Endodermal cell (in vitro differentiated cells): ENCODE measurements at regions not wholly inside any gene's neighbourhood (a gene's known extent, or its start where the extent isn't known, plus 50 kb on each side); places are given as distances from the start of the nearest gene placed in this dataset.

Experiments
- DNase-seq: peaks from one replicate; pipeline ENCODE4 v3.0.0-alpha.2; 2017
- H3K27ac ChIP-seq: 2 replicates; pipeline ENCODE4 v1.5.1; 2013; ENCODE audit warnings: mild to moderate bottlenecking, low read depth, low read length, moderate library complexity
- H3K27me3 ChIP-seq: 2 replicates; pipeline ENCODE4 v1.6.1; 2013; ENCODE audit warnings: mild to moderate bottlenecking, low read length, moderate library complexity; ENCODE audit not compliant: insufficient read depth, control insufficient read depth, poor library complexity, severe bottlenecking
- H3K36me3 ChIP-seq: 2 replicates; pipeline ENCODE4 v1.7.0; 2013; ENCODE audit warnings: mild to moderate bottlenecking, low read length, moderate library complexity; ENCODE audit not compliant: control insufficient read depth, insufficient read depth
- H3K4me1 ChIP-seq: one replicate; pipeline ENCODE4 v1.7.0; 2013; ENCODE audit warnings: low read length; ENCODE audit not compliant: control insufficient read depth, insufficient read depth
- H3K4me3 ChIP-seq: 2 replicates; pipeline ENCODE4 v1.5.1; 2013; ENCODE audit warnings: mild to moderate bottlenecking, low read length, moderate library complexity
- H3K9ac ChIP-seq: 2 replicates; pipeline ENCODE4 v1.6.1; 2013; ENCODE audit warnings: mild to moderate bottlenecking, low read length, moderate library complexity; ENCODE audit not compliant: poor library complexity, severe bottlenecking; ENCODE audit errors: extremely low read depth
- H3K9me3 ChIP-seq: 2 replicates; pipeline ENCODE4 v1.6.1; 2013; ENCODE audit warnings: mild to moderate bottlenecking, low read length, moderate library complexity; ENCODE audit not compliant: control insufficient read depth
- H3K27ac Mint-ChIP-seq: 2 replicates; pipeline ENCODE4 v1.8.0; 2020; ENCODE audit warnings: mixed read lengths
- H3K27me3 Mint-ChIP-seq: 2 replicates; pipeline ENCODE4 v1.8.0; 2021; ENCODE audit warnings: mild to moderate bottlenecking, mixed read lengths; ENCODE audit not compliant: insufficient read depth
- H3K36me3 Mint-ChIP-seq: 2 replicates; pipeline ENCODE4 v1.8.0; 2020; ENCODE audit warnings: low read depth, mixed read lengths
- H3K4me1 Mint-ChIP-seq: 2 replicates; pipeline ENCODE4 v1.8.0; 2020; ENCODE audit warnings: mixed read lengths
- H3K4me3 Mint-ChIP-seq: 2 replicates; pipeline ENCODE4 v1.8.0; 2020; ENCODE audit warnings: mild to moderate bottlenecking, moderate library complexity, mixed read lengths
- H3K9me3 Mint-ChIP-seq: 2 replicates; pipeline ENCODE4 v1.8.0; 2020; ENCODE audit warnings: mild to moderate bottlenecking, mixed read lengths
- CTCF ChIP-seq: fragments of 200-600 bp; sonication (generic); conservative IDR thresholded peaks from 2 replicates; pipeline ENCODE4 v1.5.0; 2021; ENCODE audit warnings: antibody characterized with exemption, mild to moderate bottlenecking
- WGBS, 2 experiments: methylation state at CpG; one replicate each; pipeline versions ENCODE4 v1.1.5 to v1.1.7; 2013; ENCODE audit warnings: missing lambda C conversion rate in 2 of 2, mixed read lengths in 1 of 2; ENCODE audit not compliant: insufficient coverage in 1 of 2, insufficient read length in 1 of 2; 5-methylcytosine and 5-hydroxymethylcytosine counted together

DNA sequence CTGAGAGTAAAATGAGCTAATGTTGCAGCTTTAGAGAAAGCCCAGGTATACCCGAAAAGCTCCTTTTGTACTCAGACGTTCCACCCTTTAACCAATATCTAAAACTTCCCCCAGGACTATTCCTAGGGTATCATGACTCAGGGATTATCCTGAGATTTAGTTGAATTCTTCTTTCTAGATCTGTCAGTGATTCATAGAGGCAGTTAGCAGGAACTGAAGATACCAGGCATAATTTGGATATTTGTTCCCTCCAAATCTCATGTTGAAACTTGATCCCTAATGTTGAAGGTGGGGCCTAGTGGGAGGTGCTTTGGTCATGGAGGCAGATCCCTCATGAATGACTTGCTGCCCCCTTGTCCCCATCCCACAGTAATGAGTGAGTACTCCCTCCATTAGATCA is 161.2 kb upstream of the LRP1B start:
- no peak overlapping the region for H3K9ac ChIP-seq
- Mint-ChIP-seq H3K4me3 (no peak overlapping the region), H3K36me3 (no peaks in the 10 kb centered on the region), H3K27ac (no peak overlapping the region), H3K9me3 (no peaks in the 10 kb centered on the region), H3K27me3 (no peaks in the 10 kb centered on the region), H3K4me1 (no peaks in the 10 kb centered on the region)
- TF ChIP-seq CTCF = no peak
- H3K36me3 ChIP-seq = no peaks in the 10 kb centered on the region
- H3K27ac ChIP-seq = no peak overlapping the region
- no peaks in the 10 kb centered on the region for H3K9me3 ChIP-seq
- no peaks in the 10 kb centered on the region for H3K27me3 ChIP-seq
- H3K4me3 ChIP-seq = no peak overlapping the region
- no peak for DNase-seq
- WGBS, 2 experiments = 80 to 90% methylated on average over 2 of the region's 2 CpGs
- no peaks in the 10 kb centered on the region for H3K4me1 ChIP-seq

DNA sequence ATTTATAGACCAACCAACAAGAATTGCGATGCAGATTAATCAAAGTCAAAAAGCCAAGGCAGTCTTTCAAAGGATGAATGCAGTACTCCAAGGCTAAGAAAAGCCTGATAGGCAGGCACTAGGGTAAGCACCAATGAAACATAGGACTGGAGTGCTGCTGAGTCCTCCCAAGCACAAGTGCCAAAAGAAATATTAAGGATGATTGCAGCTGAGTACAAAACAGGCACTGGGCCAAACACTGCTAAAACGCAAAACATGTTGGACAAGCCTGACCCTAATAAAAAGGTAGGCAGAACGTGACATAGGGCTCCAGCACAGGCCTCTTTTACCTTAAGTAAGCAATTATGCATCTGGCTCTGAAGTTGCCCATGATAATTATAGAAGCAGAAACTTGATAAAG is 160.1 kb upstream of the LRP1B start:
- no peak overlapping the region for H3K9ac ChIP-seq
- Mint-ChIP-seq H3K9me3 (no peaks in the 10 kb centered on the region), H3K36me3 (no peaks in the 10 kb centered on the region), H3K4me3 (no peak overlapping the region), H3K27me3 (no peaks in the 10 kb centered on the region), H3K4me1 (peaks cover 2% of the 10 kb centered on the region), H3K27ac (no peak overlapping the region)
- DNase-seq = no peak
- H3K4me1 ChIP-seq = no peaks in the 10 kb centered on the region
- H3K27ac ChIP-seq = no peak overlapping the region
- H3K4me3 ChIP-seq = no peak overlapping the region
- no peak for TF ChIP-seq CTCF
- no peaks in the 10 kb centered on the region for H3K27me3 ChIP-seq
- 87 to 89% methylated on average over 1 to 3 of the region's 3 CpGs for WGBS, 2 experiments
- no peaks in the 10 kb centered on the region for H3K9me3 ChIP-seq
- H3K36me3 ChIP-seq = no peaks in the 10 kb centered on the region

DNA sequence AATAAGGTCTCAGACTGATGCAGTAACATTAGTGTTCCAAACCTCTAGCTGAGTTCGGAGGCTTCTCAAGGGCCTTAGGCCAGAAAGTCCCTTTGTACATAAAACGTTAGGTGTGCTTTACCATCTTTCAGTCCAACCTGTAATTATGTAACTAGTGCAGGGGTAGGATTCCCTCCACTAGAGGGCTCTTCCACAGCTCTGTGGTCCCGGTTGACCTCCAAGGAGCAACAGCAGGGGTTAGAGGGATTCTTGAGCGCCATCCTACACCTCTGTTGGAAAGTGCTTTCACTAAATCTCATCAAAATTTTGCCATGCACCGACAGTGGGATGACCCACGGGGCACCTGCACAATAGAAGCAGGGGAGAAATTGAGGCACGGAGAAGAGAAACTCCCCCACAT is 155.8 kb upstream of the LRP1B start:
- peak; percentile 90 for TF ChIP-seq CTCF
- H3K4me1 Mint-ChIP-seq = peaks cover 12% of the 10 kb centered on the region

More for the DNA sequence above, 155.8 kb upstream of the LRP1B start:
- Mint-ChIP-seq H3K27me3 (no peaks in the 10 kb centered on the region), H3K4me3 (no peak overlapping the region), H3K36me3 (no peaks in the 10 kb centered on the region), H3K9me3 (no peaks in the 10 kb centered on the region), H3K27ac (no peak overlapping the region)
- Histone ChIP-seq H3K9me3 (no peaks in the 10 kb centered on the region), H3K4me3 (no peak overlapping the region), H3K9ac (no peak overlapping the region), H3K27me3 (peaks cover 5% of the 10 kb centered on the region), H3K4me1 (no peaks in the 10 kb centered on the region), H3K27ac (no peak overlapping the region), H3K36me3 (no peaks in the 10 kb centered on the region)
- 59 to 60% methylated on average over 2 to 7 of the region's 7 CpGs for WGBS, 2 experiments
- DNase-seq = peak; percentile 81
